Smooth muscle cell (in vitro differentiated cells): ENCODE measurements at regions not wholly inside any gene's neighbourhood (a gene's known extent, or its start where the extent isn't known, plus 50 kb on each side); places are given as distances from the start of the nearest gene placed in this dataset.

Source experiments
- DNase-seq: peaks from one replicate; lab custom pipeline; 2025; ENCODE audit not compliant: unreplicated experiment; lab: John Stamatoyannopoulos, UW
- H2AFZ ChIP-seq: fragments of 200-600 bp; sonication (generic); 2 replicates; pipeline ENCODE4 v1.6.0; 2016; ENCODE audit warnings: antibody characterized with exemption, low read depth, mild to moderate bottlenecking
- H3F3A ChIP-seq: fragments of 200-600 bp; sonication (generic); 2 replicates; pipeline ENCODE4 v1.6.0; 2017; ENCODE audit warnings: antibody characterized with exemption, low read depth
- H3K27ac ChIP-seq: fragments of 200-600 bp; sonication (generic); 2 replicates; pipeline ENCODE4 v1.5.1; 2016; ENCODE audit warnings: low read depth, mild to moderate bottlenecking
- H3K27me3 ChIP-seq: fragments of 200-600 bp; sonication (generic); 2 replicates; pipeline ENCODE4 v1.6.1; 2016; ENCODE audit warnings: low read depth, mild to moderate bottlenecking
- H3K36me3 ChIP-seq: fragments of 200-600 bp; sonication (generic); 2 replicates; pipeline ENCODE4 v1.5.1; 2016; ENCODE audit warnings: low read depth
- H3K4me1 ChIP-seq: fragments of 200-600 bp; sonication (generic); 2 replicates; pipeline ENCODE4 v1.5.1; 2016; ENCODE audit warnings: low read depth
- H3K4me2 ChIP-seq: fragments of 200-600 bp; sonication (generic); 2 replicates; pipeline ENCODE4 v1.6.0; 2016; ENCODE audit warnings: mild to moderate bottlenecking
- H3K4me3 ChIP-seq: fragments of 200-600 bp; sonication (generic); 2 replicates; pipeline ENCODE4 v1.5.1; 2016; ENCODE audit warnings: mild to moderate bottlenecking
- H3K79me2 ChIP-seq: fragments of 200-600 bp; sonication (generic); 2 replicates; pipeline ENCODE4 v1.6.0; 2016; ENCODE audit warnings: low read depth, mild to moderate bottlenecking
- H3K9ac ChIP-seq: fragments of 200-600 bp; sonication (generic); 2 replicates; pipeline ENCODE4 v1.6.0; 2016; ENCODE audit warnings: low read depth
- H3K9me3 ChIP-seq: fragments of 200-600 bp; sonication (generic); replicated peaks from 2 replicates; pipeline ENCODE4 v1.5.1; 2016; ENCODE audit warnings: low read depth
- H4K20me1 ChIP-seq: fragments of 200-600 bp; sonication (generic); 2 replicates; pipeline ENCODE4 v1.6.0; 2016; ENCODE audit warnings: low read depth
- CTCF ChIP-seq: fragments of 200-600 bp; sonication (generic); IDR thresholded peaks from 2 replicates; pipeline ENCODE4 v1.5.1; 2017; ENCODE audit warnings: borderline replicate concordance, mild to moderate bottlenecking, antibody characterized with exemption; ENCODE audit not compliant: insufficient read depth, poor library complexity, severe bottlenecking
- WGBS: methylation state at CpG from one replicate; pipeline ENCODE4 v1.1.7; 2016; ENCODE audit warnings: low lambda C conversion rate; 5-methylcytosine and 5-hydroxymethylcytosine counted together

- Histone ChIP-seq H2AFZ (no peak overlapping the region), H3K4me2 (no peak overlapping the region), H3K9ac (no peak overlapping the region), H3K4me1 (no peaks in the 10 kb centered on the region), H3K79me2 (no peaks in the 10 kb centered on the region), H3K27ac (no peak overlapping the region), H3F3A (no peaks in the 10 kb centered on the region), H4K20me1 (no peaks in the 10 kb centered on the region), H3K36me3 (no peaks in the 10 kb centered on the region), H3K9me3 (no peaks in the 10 kb centered on the region), H3K27me3 (no peaks in the 10 kb centered on the region), H3K4me3 (no peak overlapping the region)
- TF ChIP-seq CTCF = no peak
- no peak for DNase-seq
Measured at GRCh38 chr7:49577576-49577975, 195.9 kb upstream of the VWC2 start.

GRCh38 chr7:49579408-49579807 is 194.0 kb upstream of the VWC2 start:
- Histone ChIP-seq H2AFZ (no peak overlapping the region), H3K27ac (no peak overlapping the region), H3K9ac (no peak overlapping the region), H3K79me2 (no peaks in the 10 kb centered on the region), H3K4me3 (no peak overlapping the region), H4K20me1 (no peaks in the 10 kb centered on the region), H3K9me3 (no peaks in the 10 kb centered on the region), H3F3A (no peaks in the 10 kb centered on the region), H3K36me3 (no peaks in the 10 kb centered on the region), H3K27me3 (no peaks in the 10 kb centered on the region), H3K4me1 (no peaks in the 10 kb centered on the region), H3K4me2 (no peak overlapping the region)
- DNase-seq = no peak
- TF ChIP-seq CTCF = no peak
- 90% methylated on average over 13 of the region's 13 CpGs for WGBS

- TF ChIP-seq CTCF = no peak
- H3K27me3 ChIP-seq = no peaks in the 10 kb centered on the region
Measured at GRCh38 chr7:49580000-49580399, 193.4 kb upstream of the VWC2 start.

GRCh38 chr7:49580761-49581160 is 192.7 kb upstream of the VWC2 start:
- no peaks in the 10 kb centered on the region for H3K27me3 ChIP-seq
- H2AFZ ChIP-seq = no peak overlapping the region
- H3K36me3 ChIP-seq = no peaks in the 10 kb centered on the region
- no peak overlapping the region for H3K4me2 ChIP-seq
- WGBS = 78% methylated on average over 1 of the region's 1 CpG
- no peak for TF ChIP-seq CTCF
- DNase-seq = no peak
- no peaks in the 10 kb centered on the region for H3K79me2 ChIP-seq
- no peak overlapping the region for H3K4me3 ChIP-seq
- no peaks in the 10 kb centered on the region for H3K4me1 ChIP-seq
- H3K27ac ChIP-seq = no peak overlapping the region
- H3K9ac ChIP-seq = no peak overlapping the region
- no peaks in the 10 kb centered on the region for H3F3A ChIP-seq
- no peaks in the 10 kb centered on the region for H4K20me1 ChIP-seq
- no peaks in the 10 kb centered on the region for H3K9me3 ChIP-seq

More at GRCh38 chr7:49580000-49580399, 193.4 kb upstream of the VWC2 start:
- Histone ChIP-seq H3F3A (no peaks in the 10 kb centered on the region), H3K4me3 (no peak overlapping the region), H3K27ac (no peak overlapping the region), H3K4me2 (no peak overlapping the region), H3K9me3 (no peaks in the 10 kb centered on the region), H3K4me1 (no peaks in the 10 kb centered on the region), H3K9ac (no peak overlapping the region), H4K20me1 (no peaks in the 10 kb centered on the region), H2AFZ (no peak overlapping the region), H3K79me2 (no peaks in the 10 kb centered on the region), H3K36me3 (no peaks in the 10 kb centered on the region)
- DNase-seq = no peak
- 52% methylated on average over 16 of the region's 16 CpGs for WGBS
